HepG2 (cell line): ENCODE measurements at regions not wholly inside any gene's neighbourhood (a gene's known extent, or its start where the extent isn't known, plus 50 kb on each side); places are given as distances from the start of the nearest gene placed in this dataset.
A peak's percentile ranks its signal among the peaks of the same experiment; 100 is the strongest.

Experiments used
- ATAC-seq: fragments of 200-7000 bp; cut with Tn5 transposase; 3 replicates; pipeline ENCODE4 v1.9.1; 2020; ENCODE audit warnings: mild to moderate bottlenecking, moderate library complexity
- BruUV-seq: library from RNA; stranded (reverse); fragments of 400-500 nt; replicated peaks from 2 replicates; lab custom pipeline; 2021; lab: Mats Ljungman, UMichigan
- CTCF ChIA-PET: fragments of 300-600 bp; formaldehyde crosslinking; extraction: SDS; loops from one replicate; lab custom pipeline; 2021; ENCODE audit warnings: low total read pairs, inconsistent platforms, low intra/inter-chr PET ratio; lab: Yijun Ruan, JAX
- POLR2A ChIA-PET: fragments of 350-600 bp; sonication (Branson Sonifier 250); formaldehyde crosslinking; loops from one replicate; lab custom pipeline; 2020; ENCODE audit warnings: antibody characterized with exemption, inconsistent platforms; lab: Yijun Ruan, JAX
- DNase-seq: peaks from one replicate; pipeline ENCODE4 v3.0.0-alpha.2; 2015; ENCODE audit warnings: low spot score
- FAIRE-seq: peaks from 3 replicates; lab custom pipeline; 2011; peaks lifted over from hg19 to GRCh38; lab: Jason Lieb, UNC
- H2AFZ ChIP-seq: one replicate; pipeline ENCODE4 v1.6.1; 2011; ENCODE audit warnings: low read length, inconsistent platforms
- H3K27ac ChIP-seq: fragments of 300-600 bp; 3 replicates; pipeline ENCODE4 v1.8.0; 2011; ENCODE audit warnings: mixed run types, mild to moderate bottlenecking, mixed read lengths, low read length, inconsistent platforms; ENCODE audit not compliant: insufficient read depth; ENCODE audit errors: extremely low read length
- H3K27me3 ChIP-seq, 2 experiments: fragments of 200-600 bp in 1 of 2; 2 replicates in 1 of 2; 3 replicates in 1 of 2; pipeline versions ENCODE4 v1.6.0 to v1.8.0; 2011; ENCODE audit warnings: low read length in 2 of 2, mild to moderate bottlenecking in 2 of 2, moderate library complexity in 2 of 2, inconsistent platforms in 1 of 2; ENCODE audit not compliant: insufficient read depth in 2 of 2, control insufficient read depth in 1 of 2
- H3K36me3 ChIP-seq, 2 experiments: fragments of 200-600 bp in 1 of 2; replicated peaks in 1 of 2; 2 replicates in 1 of 2; 3 replicates in 1 of 2; pipeline versions ENCODE4 v1.5.1 to v1.8.0; 2011; ENCODE audit warnings: low read length in 2 of 2, inconsistent platforms in 1 of 2; ENCODE audit not compliant: insufficient read depth in 2 of 2, control insufficient read depth in 1 of 2
- H3K4me1 ChIP-seq: 2 replicates; pipeline ENCODE4 v1.5.1; 2012; ENCODE audit warnings: low read length, inconsistent platforms; ENCODE audit not compliant: insufficient read depth
- H3K4me2 ChIP-seq: 2 replicates; pipeline ENCODE4 v1.6.0; 2011; ENCODE audit warnings: low read depth, low read length, inconsistent platforms
- H3K4me3 ChIP-seq, 3 experiments: fragments of 200-600 bp in 1 of 3; sonication (generic), shearing (Covaris generic) in 1 of 3; replicated peaks in 1 of 3; 2 replicates each; pipeline ENCODE4 v1.5.1; 2011 to 2016; ENCODE audit warnings: low read length in 3 of 3, inconsistent platforms in 2 of 3, low read depth in 2 of 3, mild to moderate bottlenecking in 2 of 3, control low read depth in 1 of 3, mixed read lengths in 1 of 3; ENCODE audit not compliant: insufficient read depth in 1 of 3
- H3K79me2 ChIP-seq: one replicate; pipeline ENCODE4 v1.6.1; 2011; ENCODE audit warnings: low read length, inconsistent platforms; ENCODE audit not compliant: insufficient read depth
- H3K9ac ChIP-seq: 2 replicates; pipeline ENCODE4 v1.6.0; 2011; ENCODE audit warnings: mild to moderate bottlenecking, low read depth, low read length, inconsistent platforms; ENCODE audit not compliant: insufficient read depth
- H3K9me3 ChIP-seq: 2 replicates; pipeline ENCODE4 v1.5.1; 2012; ENCODE audit warnings: mild to moderate bottlenecking, low read length
- H4K20me1 ChIP-seq: 2 replicates; pipeline ENCODE4 v1.6.0; 2011; ENCODE audit warnings: inconsistent platforms, mild to moderate bottlenecking, low read length, moderate library complexity; ENCODE audit not compliant: insufficient read depth
- GPBP1L1 ChIP-seq: sonication (generic); formaldehyde crosslinking; IDR thresholded peaks from 2 replicates; pipeline ENCODE4 v1.5.0; 2020; ENCODE audit warnings: mild to moderate bottlenecking, missing genetic modification reagents
- IRX3 ChIP-seq: sonication (generic); formaldehyde crosslinking; IDR thresholded peaks from 2 replicates; pipeline ENCODE4 v1.8.1; 2023; ENCODE audit warnings: mild to moderate bottlenecking, low read depth, missing genetic modification reagents, borderline replicate concordance
- KLF11 ChIP-seq: IDR thresholded peaks from 2 replicates; pipeline ENCODE4 v1.6.1; 2016; ENCODE audit warnings: missing compliant biosample characterization
- MAFF ChIP-seq: IDR thresholded peaks from 2 replicates; pipeline ENCODE4 v1.6.1; 2011; ENCODE audit warnings: low read depth, low read length, improper control_type of control experiment
- MAFK ChIP-seq, 2 experiments: IDR thresholded peaks in 1 of 2; conservative IDR thresholded peaks in 1 of 2; 2 replicates each; pipeline ENCODE4 v1.6.1; 2011; ENCODE audit warnings: improper control_type of control experiment in 2 of 2, low read length in 2 of 2
- NCOA5 ChIP-seq: sonication (generic); formaldehyde crosslinking; IDR thresholded peaks from 2 replicates; pipeline ENCODE4 v1.4.0; 2020; ENCODE audit warnings: missing genetic modification reagents
- TFDP2 ChIP-seq: sonication (generic); formaldehyde crosslinking; IDR thresholded peaks from 2 replicates; pipeline ENCODE4 v1.4.0; 2020; ENCODE audit warnings: missing genetic modification reagents
- WGBS: methylation state at CpG from one replicate; pipeline ENCODE4 v1.1.6; 2017; ENCODE audit warnings: low lambda C conversion rate; 5-methylcytosine and 5-hydroxymethylcytosine counted together
- in situ Hi-C: cut with HindIII; loops from 2 replicates; pipeline ENCODE4 v1.10.0; 2017; ENCODE audit warnings: low pct_unique_long_range_greater_than_20kb; ENCODE audit not compliant: extremely low pct_ligation_motif_present
- intact Hi-C: fragments of 100-400 bp; cut with micrococcal nuclease; formaldehyde crosslinking; loops from one replicate; pipeline ENCODE4 v1.10.0; 2022; ENCODE audit not compliant: unreplicated experiment
- TF ChIP-seq, protein P1 (sequence below): sonication (generic); formaldehyde crosslinking; IDR thresholded peaks from 2 replicates; pipeline ENCODE4 v1.4.0; 2020; ENCODE audit warnings: missing genetic modification reagents
- TF ChIP-seq, protein P2 (sequence below): sonication (generic); formaldehyde crosslinking; IDR thresholded peaks from 2 replicates; pipeline ENCODE4 v1.4.0; 2020; ENCODE audit warnings: missing genetic modification reagents, borderline replicate concordance

GRCh38 chr16:35909351-35909954 is 2450.0 kb downstream of the TP53TG3F start:
- no peak for ATAC-seq
- Histone ChIP-seq H3K4me3 (no peak overlapping the region), H3K4me2 (no peak overlapping the region), H3K36me3 (no peaks in the 10 kb centered on the region), H2AFZ (no peak overlapping the region), H3K9me3 (peaks cover 100% of the 10 kb centered on the region), H3K79me2 (no peaks in the 10 kb centered on the region), H3K27ac (no peak overlapping the region), H3K27me3 (no peaks in the 10 kb centered on the region), H4K20me1 (no peaks in the 10 kb centered on the region), H3K9ac (no peak overlapping the region), H3K4me1 (no peaks in the 10 kb centered on the region)
- CTCF ChIA-PET, result no interaction called here
- 26% methylated on average over 6 of the region's 6 CpGs for WGBS
- POLR2A ChIA-PET, result no interaction called here
- no peak for FAIRE-seq
- no TSS peak for BruUV-seq
- in situ Hi-C loops (no loop called here), intact Hi-C loops (no loop called here)
- DNase-seq, result no peak
- peak; percentile 60 for TF ChIP-seq MAFF
- TF ChIP-seq NCOA5 (CRISPR knock-in tag), result no peak
- peak; percentile 24 to 79; a peak in 3 of 4 replicates for TF ChIP-seq MAFK (conservative IDR thresholded peaks at IDR 0.05 in 1 of 2, IDR thresholded peaks at IDR 0.05 in 1 of 2; ENCODE audit: low read length in 2 of 2)

GRCh38 chr16:35910409-35910808 is 2451.0 kb downstream of the TP53TG3F start:
- Histone ChIP-seq H3K4me1 (no peaks in the 10 kb centered on the region), H3K27ac (no peak overlapping the region), H3K4me3 (no peak overlapping the region), H3K9me3 (peaks cover 100% of the 10 kb centered on the region), H3K27me3 (no peaks in the 10 kb centered on the region)
- ATAC-seq (no peak), DNase-seq (no peak), FAIRE-seq (no peak)
- intact Hi-C loops, result no loop called here
- CTCF ChIA-PET, result no interaction called here
- in situ Hi-C loops, result no loop called here
- TF ChIP-seq TFDP2 (no peak), GPBP1L1 (CRISPR knock-in tag) (no peak), IRX3 (CRISPR knock-in tag) (no peak), KLF11 (no peak)
- TF ChIP-seq, protein P1, sequence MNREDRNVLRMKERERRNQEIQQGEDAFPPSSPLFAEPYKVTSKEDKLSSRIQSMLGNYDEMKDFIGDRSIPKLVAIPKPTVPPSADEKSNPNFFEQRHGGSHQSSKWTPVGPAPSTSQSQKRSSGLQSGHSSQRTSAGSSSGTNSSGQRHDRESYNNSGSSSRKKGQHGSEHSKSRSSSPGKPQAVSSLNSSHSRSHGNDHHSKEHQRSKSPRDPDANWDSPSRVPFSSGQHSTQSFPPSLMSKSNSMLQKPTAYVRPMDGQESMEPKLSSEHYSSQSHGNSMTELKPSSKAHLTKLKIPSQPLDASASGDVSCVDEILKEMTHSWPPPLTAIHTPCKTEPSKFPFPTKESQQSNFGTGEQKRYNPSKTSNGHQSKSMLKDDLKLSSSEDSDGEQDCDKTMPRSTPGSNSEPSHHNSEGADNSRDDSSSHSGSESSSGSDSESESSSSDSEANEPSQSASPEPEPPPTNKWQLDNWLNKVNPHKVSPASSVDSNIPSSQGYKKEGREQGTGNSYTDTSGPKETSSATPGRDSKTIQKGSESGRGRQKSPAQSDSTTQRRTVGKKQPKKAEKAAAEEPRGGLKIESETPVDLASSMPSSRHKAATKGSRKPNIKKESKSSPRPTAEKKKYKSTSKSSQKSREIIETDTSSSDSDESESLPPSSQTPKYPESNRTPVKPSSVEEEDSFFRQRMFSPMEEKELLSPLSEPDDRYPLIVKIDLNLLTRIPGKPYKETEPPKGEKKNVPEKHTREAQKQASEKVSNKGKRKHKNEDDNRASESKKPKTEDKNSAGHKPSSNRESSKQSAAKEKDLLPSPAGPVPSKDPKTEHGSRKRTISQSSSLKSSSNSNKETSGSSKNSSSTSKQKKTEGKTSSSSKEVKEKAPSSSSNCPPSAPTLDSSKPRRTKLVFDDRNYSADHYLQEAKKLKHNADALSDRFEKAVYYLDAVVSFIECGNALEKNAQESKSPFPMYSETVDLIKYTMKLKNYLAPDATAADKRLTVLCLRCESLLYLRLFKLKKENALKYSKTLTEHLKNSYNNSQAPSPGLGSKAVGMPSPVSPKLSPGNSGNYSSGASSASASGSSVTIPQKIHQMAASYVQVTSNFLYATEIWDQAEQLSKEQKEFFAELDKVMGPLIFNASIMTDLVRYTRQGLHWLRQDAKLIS (CRISPR knock-in tag), result no peak
- TF ChIP-seq, protein P2, sequence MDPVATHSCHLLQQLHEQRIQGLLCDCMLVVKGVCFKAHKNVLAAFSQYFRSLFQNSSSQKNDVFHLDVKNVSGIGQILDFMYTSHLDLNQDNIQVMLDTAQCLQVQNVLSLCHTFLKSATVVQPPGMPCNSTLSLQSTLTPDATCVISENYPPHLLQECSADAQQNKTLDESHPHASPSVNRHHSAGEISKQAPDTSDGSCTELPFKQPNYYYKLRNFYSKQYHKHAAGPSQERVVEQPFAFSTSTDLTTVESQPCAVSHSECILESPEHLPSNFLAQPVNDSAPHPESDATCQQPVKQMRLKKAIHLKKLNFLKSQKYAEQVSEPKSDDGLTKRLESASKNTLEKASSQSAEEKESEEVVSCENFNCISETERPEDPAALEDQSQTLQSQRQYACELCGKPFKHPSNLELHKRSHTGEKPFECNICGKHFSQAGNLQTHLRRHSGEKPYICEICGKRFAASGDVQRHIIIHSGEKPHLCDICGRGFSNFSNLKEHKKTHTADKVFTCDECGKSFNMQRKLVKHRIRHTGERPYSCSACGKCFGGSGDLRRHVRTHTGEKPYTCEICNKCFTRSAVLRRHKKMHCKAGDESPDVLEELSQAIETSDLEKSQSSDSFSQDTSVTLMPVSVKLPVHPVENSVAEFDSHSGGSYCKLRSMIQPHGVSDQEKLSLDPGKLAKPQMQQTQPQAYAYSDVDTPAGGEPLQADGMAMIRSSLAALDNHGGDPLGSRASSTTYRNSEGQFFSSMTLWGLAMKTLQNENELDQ (CRISPR knock-in tag), result no peak
- TF ChIP-seq, all 625 proteins: peak for 0
- Histone ChIP-seq H2AFZ (no peak overlapping the region), H4K20me1 (no peaks in the 10 kb centered on the region), H3K9ac (no peak overlapping the region), H3K4me2 (no peak overlapping the region), H3K79me2 (no peaks in the 10 kb centered on the region), H3K36me3 (no peaks in the 10 kb centered on the region)
- no TSS peak for BruUV-seq
- POLR2A ChIA-PET, result no interaction called here
- 11% methylated on average over 3 of the region's 4 CpGs for WGBS
